ENCODE measurements at regions not wholly inside any gene's neighbourhood (a gene's known extent, or its start where the extent isn't known, plus 50 kb on each side); places are given as distances from the start of the nearest gene placed in this dataset.

- no peaks in the 10 kb centered on the region for H3K4me1 ChIP-seq (ENCODE audit: insufficient read depth, low read length)
- TF ChIP-seq CTCF (IDR thresholded peaks at IDR 0.05), result no peak
- peaks cover 0 to 5% of the 10 kb centered on the region in 2 experiments for H3K27me3 ChIP-seq (ENCODE audit: control insufficient read depth in 1 of 2, insufficient read depth in 2 of 2, low read length in 2 of 2)
- Mint-ChIP-seq H3K27ac (peak overlapping the region; percentile 16), H3K4me1 (ENCODE audit: low read depth) (peaks cover 10% of the 10 kb centered on the region), H3K27me3 (no peaks in the 10 kb centered on the region), H3K36me3 (ENCODE audit: low read depth) (no peaks in the 10 kb centered on the region), H3K9me3 (no peaks in the 10 kb centered on the region), H3K4me3 (no peak overlapping the region)
- ChIA-PET CTCF (no interaction called here), POLR2A (no interaction called here)
- no peak overlapping the region for H3K4me3 ChIP-seq (ENCODE audit: low read length)
- DNase-seq, result no peak
- H3K9me3 ChIP-seq (ENCODE audit: control insufficient read depth in 1 of 2, insufficient read depth in 1 of 2, low read length in 2 of 2), result no peaks in the 10 kb centered on the region
- intact Hi-C loops (cut with DNase I, micrococcal nuclease), result no loop called here
- H3K36me3 ChIP-seq (ENCODE audit: insufficient read depth, low read length), result no peaks in the 10 kb centered on the region
- no peak overlapping the region for H3K27ac ChIP-seq (ENCODE audit: low read depth in 1 of 2, low read length in 2 of 2)
- peak; percentile 39 for ATAC-seq (ENCODE audit: poor library complexity)
Measured at GRCh38 chr9:89929673-89930480, 325.1 kb downstream of the GADD45G start.

GRCh38 chr9:89933578-89933977 lies 328.8 kb downstream of the GADD45G start:
- Mint-ChIP-seq H3K4me3 (no peak overlapping the region), H3K27me3 (peaks cover 6% of the 10 kb centered on the region), H3K9me3 (no peaks in the 10 kb centered on the region), H3K36me3 (ENCODE audit: low read depth) (no peaks in the 10 kb centered on the region), H3K4me1 (ENCODE audit: low read depth) (peaks cover 10% of the 10 kb centered on the region), H3K27ac (no peak overlapping the region)
- Histone ChIP-seq H3K36me3 (ENCODE audit: insufficient read depth, low read length) (no peaks in the 10 kb centered on the region), H3K4me1 (ENCODE audit: insufficient read depth, low read length) (no peaks in the 10 kb centered on the region), H3K4me3 (ENCODE audit: low read length) (no peak overlapping the region), H3K27me3 (ENCODE audit: control insufficient read depth in 1 of 2, insufficient read depth in 2 of 2, low read length in 2 of 2) (peaks cover 0 to 2% of the 10 kb centered on the region in 2 experiments), H3K9me3 (ENCODE audit: control insufficient read depth in 1 of 2, insufficient read depth in 1 of 2, low read length in 2 of 2) (no peaks in the 10 kb centered on the region), H3K27ac (ENCODE audit: low read depth in 1 of 2, low read length in 2 of 2) (no peak overlapping the region)
- intact Hi-C loops (cut with DNase I, micrococcal nuclease), result no loop called here
- DNase-seq (no peak), ATAC-seq (ENCODE audit: poor library complexity) (no peak)
- POLR2A ChIA-PET, result no interaction called here
- CTCF ChIA-PET, result no interaction called here
- TF ChIP-seq CTCF (IDR thresholded peaks at IDR 0.05), result no peak

GRCh38 chr9:89935115-89935514 lies 330.3 kb downstream of the GADD45G start:
- H3K27me3 Mint-ChIP-seq, result peaks cover 11% of the 10 kb centered on the region
- no peaks in the 10 kb centered on the region for H3K36me3 Mint-ChIP-seq (ENCODE audit: low read depth)
- no peak overlapping the region for H3K4me3 Mint-ChIP-seq
- CTCF ChIA-PET, result no interaction called here
- H3K4me1 Mint-ChIP-seq (ENCODE audit: low read depth), result peaks cover 6% of the 10 kb centered on the region
- H3K27me3 ChIP-seq (ENCODE audit: control insufficient read depth in 1 of 2, insufficient read depth in 2 of 2, low read length in 2 of 2), result no peaks in the 10 kb centered on the region
- intact Hi-C loops (cut with DNase I, micrococcal nuclease), result no loop called here
- no peak for ATAC-seq (ENCODE audit: poor library complexity)
- H3K4me3 ChIP-seq (ENCODE audit: low read length), result no peak overlapping the region
- H3K9me3 ChIP-seq (ENCODE audit: control insufficient read depth in 1 of 2, insufficient read depth in 1 of 2, low read length in 2 of 2), result no peaks in the 10 kb centered on the region
- TF ChIP-seq CTCF (IDR thresholded peaks at IDR 0.05), result no peak
- H3K36me3 ChIP-seq (ENCODE audit: insufficient read depth, low read length), result no peaks in the 10 kb centered on the region
- H3K27ac Mint-ChIP-seq, result no peak overlapping the region
- DNase-seq, result no peak
- H3K27ac ChIP-seq (ENCODE audit: low read depth in 1 of 2, low read length in 2 of 2), result no peak overlapping the region
- H3K4me1 ChIP-seq (ENCODE audit: insufficient read depth, low read length), result no peaks in the 10 kb centered on the region
- POLR2A ChIA-PET, result no interaction called here
- no peaks in the 10 kb centered on the region for H3K9me3 Mint-ChIP-seq

Measured in CD4-positive, alpha-beta T cell (primary cell).